ENCODE measurements at regions not wholly inside any gene's neighbourhood (a gene's known extent, or its start where the extent isn't known, plus 50 kb on each side); places are given as distances from the start of the nearest gene placed in this dataset.
"Not testable (repeated sequence)": the region's sequence is repeated elsewhere in the genome, so short reads cannot be mapped to it uniquely, and the experiment has no call there.

DNA sequence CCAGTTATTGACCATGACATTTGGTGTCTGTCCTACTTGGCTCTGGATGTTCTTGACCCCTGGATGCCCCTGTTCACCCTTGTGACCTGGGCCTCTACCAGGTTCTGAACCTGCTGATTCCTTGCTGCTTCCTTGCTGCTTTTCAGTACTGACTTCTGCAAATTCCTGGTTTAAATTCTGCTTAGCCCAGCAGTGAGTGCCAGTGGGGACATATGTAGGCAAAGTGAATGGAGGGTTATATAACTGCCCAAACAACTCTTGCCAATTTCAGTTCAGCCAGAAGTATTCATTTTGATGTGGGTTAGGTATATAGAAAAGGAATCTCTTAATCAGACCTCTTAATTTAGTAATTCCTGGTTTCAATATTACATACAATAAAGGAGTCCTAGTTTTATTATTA, 220.6 kb downstream of the TAF11L14 start:
- H3K9me3 Mint-ChIP-seq (ENCODE audit: low read depth, unreplicated experiment), result peaks cover 23% of the 10 kb centered on the region
- no peaks in the 10 kb centered on the region for H3K27me3 Mint-ChIP-seq (ENCODE audit: unreplicated experiment)
- BruUV-seq (replicated peaks), result no TSS peak
- H3K4me1 Mint-ChIP-seq (ENCODE audit: low read depth, unreplicated experiment), result no peaks in the 10 kb centered on the region
- no peak for DNase-seq
- no peak for TF ChIP-seq CTCF (IDR thresholded peaks at IDR 0.05; ENCODE audit: unreplicated experiment)
- no peak overlapping the region for H3K27ac Mint-ChIP-seq (ENCODE audit: unreplicated experiment)
- H3K36me3 Mint-ChIP-seq (ENCODE audit: insufficient read depth, unreplicated experiment), result no peaks in the 10 kb centered on the region
- intact Hi-C loops (cut with micrococcal nuclease; ENCODE audit: unreplicated experiment), result no loop called here
- no peak overlapping the region for H3K4me3 Mint-ChIP-seq (ENCODE audit: low read depth, unreplicated experiment)
- CTCF ChIA-PET, result no interaction called here

- Mint-ChIP-seq H3K27me3 (ENCODE audit: unreplicated experiment) (no peaks in the 10 kb centered on the region), H3K4me3 (ENCODE audit: low read depth, unreplicated experiment) (no peak overlapping the region), H3K4me1 (ENCODE audit: low read depth, unreplicated experiment) (no peaks in the 10 kb centered on the region), H3K9me3 (ENCODE audit: low read depth, unreplicated experiment) (peaks cover 26% of the 10 kb centered on the region), H3K36me3 (ENCODE audit: insufficient read depth, unreplicated experiment) (no peaks in the 10 kb centered on the region), H3K27ac (ENCODE audit: unreplicated experiment) (no peak overlapping the region)
- no peak for TF ChIP-seq CTCF (IDR thresholded peaks at IDR 0.05; ENCODE audit: unreplicated experiment)
- intact Hi-C loops (cut with micrococcal nuclease; ENCODE audit: unreplicated experiment), result no loop called here
- CTCF ChIA-PET, result no interaction called here
- BruUV-seq (replicated peaks), result no TSS peak
- DNase-seq, result no peak
Observed at GRCh38 chr5:17860660-17861315, 226.5 kb downstream of the TAF11L14 start.

- H3K4me1 Mint-ChIP-seq (ENCODE audit: low read depth, unreplicated experiment); BruUV-seq (replicated peaks); H3K36me3 Mint-ChIP-seq (ENCODE audit: insufficient read depth, unreplicated experiment); CTCF ChIA-PET; DNase-seq; H3K27ac Mint-ChIP-seq (ENCODE audit: unreplicated experiment); H3K4me3 Mint-ChIP-seq (ENCODE audit: low read depth, unreplicated experiment); H3K27me3 Mint-ChIP-seq (ENCODE audit: unreplicated experiment); intact Hi-C loops (cut with micrococcal nuclease; ENCODE audit: unreplicated experiment): not testable (repeated sequence)
- peaks cover 16% of the 10 kb centered on the region for H3K9me3 Mint-ChIP-seq (ENCODE audit: low read depth, unreplicated experiment)
Observed at GRCh38 chr5:17864903-17865302, 230.6 kb downstream of the TAF11L14 start.

GRCh38 chr5:17865966-17866365, 231.7 kb downstream of the TAF11L14 start:
- intact Hi-C loops (cut with micrococcal nuclease; ENCODE audit: unreplicated experiment); H3K36me3 Mint-ChIP-seq (ENCODE audit: insufficient read depth, unreplicated experiment); CTCF ChIA-PET; DNase-seq; H3K4me1 Mint-ChIP-seq (ENCODE audit: low read depth, unreplicated experiment); H3K27me3 Mint-ChIP-seq (ENCODE audit: unreplicated experiment); H3K4me3 Mint-ChIP-seq (ENCODE audit: low read depth, unreplicated experiment); H3K27ac Mint-ChIP-seq (ENCODE audit: unreplicated experiment); BruUV-seq (replicated peaks): not testable (repeated sequence)
- H3K9me3 Mint-ChIP-seq (ENCODE audit: low read depth, unreplicated experiment), result peaks cover 16% of the 10 kb centered on the region

DNA sequence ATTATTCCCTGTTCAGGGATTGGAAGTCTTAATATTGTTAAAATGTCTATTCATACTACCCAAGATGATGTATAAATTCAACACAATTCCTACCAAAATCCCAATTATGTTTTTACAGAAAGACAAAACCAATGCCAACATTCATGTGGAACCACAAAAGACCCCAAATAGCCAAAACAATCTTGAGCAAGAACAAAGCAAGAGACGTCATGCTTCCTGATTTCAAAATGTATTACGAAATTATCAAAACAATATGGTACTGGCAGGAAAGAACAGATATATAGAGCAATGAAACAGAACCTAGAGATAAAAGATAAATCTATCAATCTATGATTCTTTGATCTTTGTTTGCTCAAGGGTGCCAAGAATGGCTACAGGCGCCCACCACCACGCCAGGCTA, 237.9 kb downstream of the TAF11L14 start:
- CTCF ChIA-PET, result no interaction called here
- Mint-ChIP-seq H3K36me3 (ENCODE audit: insufficient read depth, unreplicated experiment) (no peaks in the 10 kb centered on the region), H3K4me3 (ENCODE audit: low read depth, unreplicated experiment) (no peak overlapping the region), H3K27me3 (ENCODE audit: unreplicated experiment) (no peaks in the 10 kb centered on the region), H3K4me1 (ENCODE audit: low read depth, unreplicated experiment) (no peaks in the 10 kb centered on the region), H3K9me3 (ENCODE audit: low read depth, unreplicated experiment) (peaks cover 11% of the 10 kb centered on the region), H3K27ac (ENCODE audit: unreplicated experiment) (no peak overlapping the region)
- TF ChIP-seq CTCF (IDR thresholded peaks at IDR 0.05; ENCODE audit: unreplicated experiment), result no peak
- intact Hi-C loops (cut with micrococcal nuclease; ENCODE audit: unreplicated experiment), result no loop called here
- DNase-seq, result no peak
- BruUV-seq (replicated peaks), result no TSS peak
